HL-60 (cell line): ENCODE measurements at regions not wholly inside any gene's neighbourhood (a gene's known extent, or its start where the extent isn't known, plus 50 kb on each side); places are given as distances from the start of the nearest gene placed in this dataset.

Experiments
- DNase-seq, 2 experiments: peaks; one replicate each; pipeline ENCODE4 v3.0.0-alpha.2; 2010 to 2020; ENCODE audit warnings: low read depth in 1 of 2, low spot score in 1 of 2
- H3K27ac ChIP-seq: fragments of 250-450 bp; sonication (Bioruptor Pico); replicated peaks from 2 replicates; pipeline ENCODE4 v1.5.1; 2020; ENCODE audit warnings: mild to moderate bottlenecking, moderate library complexity
- H3K27me3 ChIP-seq: fragments of 250-450 bp; sonication (Bioruptor Pico); 2 replicates; pipeline ENCODE4 v1.5.1; 2021; ENCODE audit warnings: mild to moderate bottlenecking, moderate library complexity; ENCODE audit not compliant: insufficient read depth, poor library complexity, severe bottlenecking
- H3K4me3 ChIP-seq: replicated peaks from 2 replicates; pipeline ENCODE4 v1.5.1; 2011; ENCODE audit warnings: mild to moderate bottlenecking, control low read depth, low read length; ENCODE audit not compliant: insufficient read depth
- CTCF ChIP-seq: IDR thresholded peaks from one replicate; pipeline ENCODE4 v1.5.1; 2011; ENCODE audit warnings: low read length, control low read depth, inconsistent platforms; ENCODE audit not compliant: insufficient read depth
- GABPA ChIP-seq: IDR thresholded peaks from 2 replicates; pipeline ENCODE4 v1.6.1; 2012; ENCODE audit warnings: low read depth
- POLR2AphosphoS5 ChIP-seq: IDR thresholded peaks from 2 replicates; pipeline ENCODE4 v1.6.1; 2012; ENCODE audit warnings: low read depth
- REST ChIP-seq: IDR thresholded peaks from 2 replicates; pipeline ENCODE4 v1.6.1; 2012; ENCODE audit warnings: low read depth; ENCODE audit not compliant: insufficient replicate concordance
- SPI1 ChIP-seq: IDR thresholded peaks from 2 replicates; pipeline ENCODE4 v1.6.1; 2012; ENCODE audit warnings: low read depth, mild to moderate bottlenecking, borderline replicate concordance

- no peak for DNase-seq
- Histone ChIP-seq H3K27me3 (no peaks in the 10 kb centered on the region), H3K4me3 (no peak overlapping the region), H3K27ac (no peak overlapping the region)
- TF ChIP-seq POLR2AphosphoS5 = no peak
- no peak for TF ChIP-seq SPI1
- TF ChIP-seq GABPA = no peak
- TF ChIP-seq REST = no peak
- TF ChIP-seq CTCF = no peak
These were observed 293.1 kb downstream of the MAP2K4 start for GRCh38 chr17:12313786-12314185.

- no peak overlapping the region for H3K27ac ChIP-seq
- no peaks in the 10 kb centered on the region for H3K27me3 ChIP-seq
- no peak overlapping the region for H3K4me3 ChIP-seq
- no peak for TF ChIP-seq GABPA
- TF ChIP-seq POLR2AphosphoS5 = no peak
- TF ChIP-seq SPI1 = no peak
- no peak for TF ChIP-seq REST
- TF ChIP-seq CTCF = no peak
- DNase-seq = no peak
These were observed 295.3 kb downstream of the MAP2K4 start for GRCh38 chr17:12316021-12316420.

GRCh38 chr17:12318571-12319266, 298.0 kb downstream of the MAP2K4 start:
- H3K27ac ChIP-seq = no peak overlapping the region
- no peak for TF ChIP-seq POLR2AphosphoS5
- no peak for TF ChIP-seq SPI1
- TF ChIP-seq REST = no peak
- H3K27me3 ChIP-seq = no peaks in the 10 kb centered on the region
- no peak for DNase-seq
- H3K4me3 ChIP-seq = no peak overlapping the region
